ENCODE measurements at regions not wholly inside any gene's neighbourhood (a gene's known extent, or its start where the extent isn't known, plus 50 kb on each side); places are given as distances from the start of the nearest gene placed in this dataset.

DNA sequence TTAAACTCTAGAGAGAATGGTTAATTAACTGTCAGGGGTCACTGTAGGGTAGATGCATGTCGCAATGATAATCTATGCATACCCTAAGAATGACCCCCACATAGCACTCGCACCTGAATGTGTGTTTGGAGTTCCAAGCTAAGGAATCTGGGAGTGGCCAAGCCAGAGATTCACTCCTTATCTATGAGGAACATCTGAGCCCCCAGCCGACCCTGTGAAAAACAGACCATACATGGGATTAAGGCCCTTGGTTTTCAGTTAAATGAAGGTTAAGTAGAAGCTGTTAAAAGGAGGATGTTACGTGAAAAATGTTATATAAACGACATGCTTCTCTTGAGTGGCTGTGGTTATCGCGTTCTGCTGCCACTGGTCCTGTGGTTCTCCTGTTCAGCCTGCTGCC, 147.2 kb downstream of the RELL1 start:
- ChIA-PET POLR2A (no interaction called here), CTCF (no interaction called here)
- H3K4me1 ChIP-seq (ENCODE audit: control extremely low read depth in 1 of 4, control insufficient read depth in 4 of 4, insufficient read depth in 4 of 4, low read length in 3 of 4): no peaks in the 10 kb centered on the region
- no peak overlapping the region for H3K4me3 ChIP-seq (ENCODE audit: control insufficient read depth in 1 of 7, extremely low read depth in 1 of 7, insufficient read depth in 4 of 7, low read depth in 2 of 7, low read length in 6 of 7)
- H3K9me3 ChIP-seq (ENCODE audit: control extremely low read depth in 1 of 5, control insufficient read depth in 4 of 5, insufficient read depth in 2 of 5, low read depth in 1 of 5, low read length in 4 of 5): no peaks in the 10 kb centered on the region
- no peaks in the 10 kb centered on the region for H3K36me3 ChIP-seq (ENCODE audit: control insufficient read depth in 4 of 4, insufficient read depth in 4 of 4, low read length in 3 of 4)
- peak in 1 of 3 donors; percentile 23 for DNase-seq
- WGBS (ENCODE audit: insufficient coverage): 0% methylated on average over 2 of the region's 7 CpGs
- H3K27me3 ChIP-seq (replicated peaks in 2 of 5; ENCODE audit: control insufficient read depth in 4 of 5, insufficient read depth in 5 of 5, low read length in 4 of 5): no peaks in the 10 kb centered on the region
- H3K27ac ChIP-seq (ENCODE audit: insufficient read depth in 1 of 2, low read depth in 1 of 2, low read length in 2 of 2, poor library complexity in 1 of 2, severe bottlenecking in 2 of 2): no peak overlapping the region

DNA sequence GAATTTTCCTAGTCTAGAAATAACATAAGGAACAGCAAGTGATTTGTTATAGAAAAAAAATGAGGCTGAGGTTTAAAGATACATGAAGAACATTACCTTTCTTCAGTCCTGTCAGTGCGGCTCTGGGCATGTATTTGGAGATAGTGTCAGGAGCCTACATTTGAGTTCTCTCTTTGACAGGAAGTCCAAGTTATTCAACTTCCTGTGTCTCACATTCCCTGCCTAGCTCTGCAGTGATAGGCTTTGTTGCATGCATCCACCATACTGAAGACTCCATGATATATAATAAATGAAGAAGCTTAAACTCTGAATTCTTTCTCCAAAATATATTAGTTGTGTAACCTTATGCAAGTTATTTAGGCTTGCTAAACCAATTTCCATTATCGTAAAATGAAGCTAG, 148.7 kb downstream of the RELL1 start:
- no peaks in the 10 kb centered on the region for H3K27me3 ChIP-seq (replicated peaks in 2 of 5; ENCODE audit: control insufficient read depth in 4 of 5, insufficient read depth in 5 of 5, low read length in 4 of 5)
- 89% methylated on average over 1 of the region's 2 CpGs for WGBS (ENCODE audit: insufficient coverage)
- H3K4me3 ChIP-seq (ENCODE audit: control insufficient read depth in 1 of 7, extremely low read depth in 1 of 7, insufficient read depth in 4 of 7, low read depth in 2 of 7, low read length in 6 of 7): no peak overlapping the region
- H3K4me1 ChIP-seq (ENCODE audit: control extremely low read depth in 1 of 4, control insufficient read depth in 4 of 4, insufficient read depth in 4 of 4, low read length in 3 of 4): no peaks in the 10 kb centered on the region
- H3K36me3 ChIP-seq (ENCODE audit: control insufficient read depth in 4 of 4, insufficient read depth in 4 of 4, low read length in 3 of 4): no peaks in the 10 kb centered on the region
- no peak for DNase-seq
- H3K9me3 ChIP-seq (ENCODE audit: control extremely low read depth in 1 of 5, control insufficient read depth in 4 of 5, insufficient read depth in 2 of 5, low read depth in 1 of 5, low read length in 4 of 5): no peaks in the 10 kb centered on the region
- no peak overlapping the region for H3K27ac ChIP-seq (ENCODE audit: insufficient read depth in 1 of 2, low read depth in 1 of 2, low read length in 2 of 2, poor library complexity in 1 of 2, severe bottlenecking in 2 of 2)
- ChIA-PET CTCF (interaction anchor here (0.8 kb wide), 1 partner anchor 29 kb away, joined by 4 read pairs; no protein-coding TSS in a partner anchor), POLR2A (no interaction called here)

DNA sequence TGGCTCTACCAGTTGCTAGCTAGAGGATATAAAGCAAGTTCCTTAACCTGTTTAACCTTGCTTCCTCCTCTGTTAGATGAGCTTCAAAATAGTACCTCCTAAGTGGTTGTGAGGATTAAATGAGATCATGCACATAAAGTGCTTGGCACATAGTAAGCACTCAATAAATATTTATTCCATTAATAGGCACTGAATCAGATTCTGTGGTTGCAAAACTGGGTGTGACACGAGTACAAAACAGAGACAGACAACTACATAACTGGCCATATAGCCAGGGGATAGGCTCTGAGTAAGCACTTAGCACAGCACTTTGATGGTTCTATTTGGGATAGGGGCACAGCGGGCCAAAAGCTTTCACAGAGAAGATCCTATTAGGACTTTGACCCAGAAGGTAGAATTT, 150.3 kb downstream of the RELL1 start:
- DNase-seq: no peak
- no peaks in the 10 kb centered on the region for H3K36me3 ChIP-seq (ENCODE audit: control insufficient read depth in 4 of 4, insufficient read depth in 4 of 4, low read length in 3 of 4)
- no peak overlapping the region for H3K4me3 ChIP-seq (ENCODE audit: control insufficient read depth in 1 of 7, extremely low read depth in 1 of 7, insufficient read depth in 4 of 7, low read depth in 2 of 7, low read length in 6 of 7)
- ChIA-PET POLR2A (no interaction called here), CTCF (interaction anchor here (1.1 to 1.2 kb wide), 2 partner anchors 33 to 83 kb away, joined by 3 read pairs; no protein-coding TSS in a partner anchor)
- no peak overlapping the region for H3K27ac ChIP-seq (ENCODE audit: insufficient read depth in 1 of 2, low read depth in 1 of 2, low read length in 2 of 2, poor library complexity in 1 of 2, severe bottlenecking in 2 of 2)
- 89% methylated on average over 1 of the region's 2 CpGs for WGBS (ENCODE audit: insufficient coverage)
- H3K4me1 ChIP-seq (ENCODE audit: control extremely low read depth in 1 of 4, control insufficient read depth in 4 of 4, insufficient read depth in 4 of 4, low read length in 3 of 4): no peaks in the 10 kb centered on the region
- H3K27me3 ChIP-seq (replicated peaks in 2 of 5; ENCODE audit: control insufficient read depth in 4 of 5, insufficient read depth in 5 of 5, low read length in 4 of 5): no peaks in the 10 kb centered on the region
- H3K9me3 ChIP-seq (ENCODE audit: control extremely low read depth in 1 of 5, control insufficient read depth in 4 of 5, insufficient read depth in 2 of 5, low read depth in 1 of 5, low read length in 4 of 5): no peaks in the 10 kb centered on the region

DNA sequence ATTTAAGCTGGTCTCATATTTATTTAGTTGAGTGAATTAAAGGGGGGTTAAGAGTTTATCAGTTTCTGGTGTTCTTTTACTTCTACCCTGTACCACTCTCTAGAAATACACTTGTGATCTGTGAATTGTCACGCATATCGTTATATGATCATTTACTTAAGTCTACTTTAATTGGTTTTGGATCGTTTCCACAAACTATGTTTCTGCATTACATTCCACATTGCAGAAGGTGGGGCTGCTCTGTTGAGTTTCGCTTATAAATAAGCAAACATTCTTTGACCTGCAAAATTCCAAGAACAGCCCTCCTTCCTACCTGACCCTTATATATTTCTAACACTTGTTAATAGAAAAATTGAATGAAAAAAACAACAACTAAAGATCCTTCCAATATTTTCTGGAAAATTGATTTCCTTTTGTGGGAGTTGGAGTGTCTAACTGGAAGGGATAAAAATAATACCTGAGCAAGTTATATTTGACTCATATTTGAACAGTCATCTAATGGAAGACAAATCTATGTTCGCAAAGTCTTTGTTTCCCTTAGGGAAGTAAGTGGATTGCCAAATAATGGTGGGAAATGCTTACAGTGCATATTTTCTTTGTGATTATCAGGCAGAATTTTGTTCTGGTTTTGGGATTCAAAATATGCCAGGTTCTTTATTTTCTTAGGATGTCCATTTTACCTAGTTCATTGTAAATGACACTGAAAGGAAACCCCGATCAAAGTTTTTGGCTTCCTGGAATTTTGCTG, 152.7 kb downstream of the RELL1 start:
- CTCF ChIA-PET: no interaction called here
- Histone ChIP-seq H3K36me3 (ENCODE audit: control insufficient read depth in 4 of 4, insufficient read depth in 4 of 4, low read length in 3 of 4) (no peaks in the 10 kb centered on the region), H3K27me3 (replicated peaks in 2 of 5; ENCODE audit: control insufficient read depth in 4 of 5, insufficient read depth in 5 of 5, low read length in 4 of 5) (no peaks in the 10 kb centered on the region), H3K9me3 (ENCODE audit: control extremely low read depth in 1 of 5, control insufficient read depth in 4 of 5, insufficient read depth in 2 of 5, low read depth in 1 of 5, low read length in 4 of 5) (no peaks in the 10 kb centered on the region), H3K4me1 (ENCODE audit: control extremely low read depth in 1 of 4, control insufficient read depth in 4 of 4, insufficient read depth in 4 of 4, low read length in 3 of 4) (peaks cover 0 to 2% (median 0%) of the 10 kb centered on the region in 4 experiments), H3K4me3 (ENCODE audit: control insufficient read depth in 1 of 7, extremely low read depth in 1 of 7, insufficient read depth in 4 of 7, low read depth in 2 of 7, low read length in 6 of 7) (no peak overlapping the region), H3K27ac (ENCODE audit: insufficient read depth in 1 of 2, low read depth in 1 of 2, low read length in 2 of 2, poor library complexity in 1 of 2, severe bottlenecking in 2 of 2) (no peak overlapping the region)
- WGBS (ENCODE audit: insufficient coverage): 100% methylated on average over 2 of the region's 6 CpGs
- no peak for DNase-seq
- POLR2A ChIA-PET: no interaction called here

DNA sequence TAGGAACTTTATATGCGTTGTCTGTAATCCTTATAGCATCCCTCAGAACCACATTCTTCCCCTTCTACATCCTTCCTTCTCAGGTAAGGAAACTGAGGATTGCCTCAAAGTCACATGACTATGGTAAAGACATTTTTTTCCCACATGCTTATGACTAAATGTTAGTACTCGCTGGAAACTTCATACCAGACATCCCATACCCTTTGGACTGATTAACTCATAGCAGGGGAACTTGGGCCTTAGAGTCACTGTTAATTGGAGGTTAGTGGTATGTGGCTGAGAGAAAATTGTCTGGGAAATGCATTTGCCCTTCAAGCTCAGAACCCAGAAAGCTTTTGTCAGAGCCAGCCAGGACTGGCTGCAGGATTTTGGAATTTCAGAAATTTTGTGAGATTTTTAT, 155.0 kb downstream of the RELL1 start:
- POLR2A ChIA-PET: no interaction called here
- H3K4me1 ChIP-seq (ENCODE audit: control extremely low read depth in 1 of 4, control insufficient read depth in 4 of 4, insufficient read depth in 4 of 4, low read length in 3 of 4): peaks cover 0 to 2% (median 0%) of the 10 kb centered on the region in 4 experiments
- H3K27ac ChIP-seq (ENCODE audit: insufficient read depth in 1 of 2, low read depth in 1 of 2, low read length in 2 of 2, poor library complexity in 1 of 2, severe bottlenecking in 2 of 2): no peak overlapping the region
- no peaks in the 10 kb centered on the region for H3K9me3 ChIP-seq (ENCODE audit: control extremely low read depth in 1 of 5, control insufficient read depth in 4 of 5, insufficient read depth in 2 of 5, low read depth in 1 of 5, low read length in 4 of 5)
- no peak overlapping the region for H3K4me3 ChIP-seq (ENCODE audit: control insufficient read depth in 1 of 7, extremely low read depth in 1 of 7, insufficient read depth in 4 of 7, low read depth in 2 of 7, low read length in 6 of 7)
- no peak for DNase-seq
- 100% methylated on average over 1 of the region's 2 CpGs for WGBS (ENCODE audit: insufficient coverage)
- CTCF ChIA-PET: no interaction called here
- no peaks in the 10 kb centered on the region for H3K27me3 ChIP-seq (replicated peaks in 2 of 5; ENCODE audit: control insufficient read depth in 4 of 5, insufficient read depth in 5 of 5, low read length in 4 of 5)
- H3K36me3 ChIP-seq (ENCODE audit: control insufficient read depth in 4 of 4, insufficient read depth in 4 of 4, low read length in 3 of 4): no peaks in the 10 kb centered on the region

DNA sequence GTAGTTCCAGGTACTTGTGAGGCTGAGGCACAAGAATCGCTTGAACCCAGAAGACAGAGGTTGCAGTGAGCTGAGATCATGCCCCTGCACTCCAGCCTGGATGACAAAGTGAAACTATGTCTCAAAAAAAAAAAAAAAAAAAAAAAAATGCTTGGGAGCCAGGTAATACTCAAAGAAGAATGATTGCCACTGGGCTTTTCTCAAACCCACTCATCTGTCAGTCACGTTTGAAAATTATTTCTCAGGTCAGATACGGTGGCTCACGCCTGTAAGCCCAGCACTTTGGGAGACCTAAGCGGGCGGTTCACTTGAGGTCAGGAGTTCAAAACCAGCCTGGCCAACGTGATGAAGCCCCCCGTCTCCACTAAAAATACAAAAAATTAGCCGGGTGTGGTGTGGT, 155.7 kb downstream of the RELL1 start:
- CTCF ChIA-PET: no interaction called here
- POLR2A ChIA-PET: no interaction called here

DNA sequence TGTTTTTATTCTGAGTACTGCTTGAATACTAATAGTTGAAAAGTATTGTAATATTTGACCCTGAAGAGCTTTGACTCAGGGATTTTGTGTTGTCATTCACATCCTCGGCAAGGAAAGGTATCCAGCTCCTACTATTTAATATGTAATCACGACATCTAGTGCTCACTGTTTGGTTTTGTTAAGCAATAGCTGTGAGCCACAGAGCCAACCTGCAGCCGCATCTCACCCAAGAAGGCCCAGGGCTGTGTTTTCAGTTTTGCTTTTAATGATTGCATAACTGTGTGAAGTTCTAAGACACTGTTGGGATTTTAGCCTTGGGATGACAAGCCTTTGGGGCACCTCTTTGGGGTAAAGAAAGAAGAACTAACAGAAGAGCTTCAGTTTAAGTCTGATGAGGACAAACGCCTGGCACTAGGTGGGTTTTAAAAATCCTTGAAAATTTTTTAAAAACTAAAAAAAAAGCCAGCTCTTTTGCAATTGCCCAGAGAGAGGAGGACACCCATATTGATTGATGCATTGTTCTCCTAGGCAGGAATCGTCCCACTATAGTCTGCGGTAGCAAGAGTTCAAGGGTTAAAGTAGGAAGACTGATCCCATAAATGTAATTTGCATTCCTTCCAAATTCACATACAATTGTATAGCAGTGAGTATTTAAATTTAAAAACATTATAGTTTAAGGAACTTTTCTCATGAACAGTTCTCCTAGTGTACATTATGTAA, 157.8 kb downstream of the RELL1 start:
- H3K27ac ChIP-seq (ENCODE audit: insufficient read depth in 1 of 2, low read depth in 1 of 2, low read length in 2 of 2, poor library complexity in 1 of 2, severe bottlenecking in 2 of 2): no peak overlapping the region
- ChIA-PET CTCF (no interaction called here), POLR2A (no interaction called here)
- no peak overlapping the region for H3K4me3 ChIP-seq (ENCODE audit: control insufficient read depth in 1 of 7, extremely low read depth in 1 of 7, insufficient read depth in 4 of 7, low read depth in 2 of 7, low read length in 6 of 7)
- no peaks in the 10 kb centered on the region for H3K36me3 ChIP-seq (ENCODE audit: control insufficient read depth in 4 of 4, insufficient read depth in 4 of 4, low read length in 3 of 4)
- H3K27me3 ChIP-seq (replicated peaks in 2 of 5; ENCODE audit: control insufficient read depth in 4 of 5, insufficient read depth in 5 of 5, low read length in 4 of 5): no peaks in the 10 kb centered on the region
- no peak for DNase-seq
- H3K4me1 ChIP-seq (ENCODE audit: control extremely low read depth in 1 of 4, control insufficient read depth in 4 of 4, insufficient read depth in 4 of 4, low read length in 3 of 4): peaks cover 0 to 2% (median 0%) of the 10 kb centered on the region in 4 experiments
- 93% methylated on average over 4 of the region's 6 CpGs for WGBS (ENCODE audit: insufficient coverage)
- no peaks in the 10 kb centered on the region for H3K9me3 ChIP-seq (ENCODE audit: control extremely low read depth in 1 of 5, control insufficient read depth in 4 of 5, insufficient read depth in 2 of 5, low read depth in 1 of 5, low read length in 4 of 5)

More for the DNA sequence above, 155.7 kb downstream of the RELL1 start:
- no peak overlapping the region for H3K27ac ChIP-seq (ENCODE audit: insufficient read depth in 1 of 2, low read depth in 1 of 2, low read length in 2 of 2, poor library complexity in 1 of 2, severe bottlenecking in 2 of 2)
- H3K4me3 ChIP-seq (ENCODE audit: control insufficient read depth in 1 of 7, extremely low read depth in 1 of 7, insufficient read depth in 4 of 7, low read depth in 2 of 7, low read length in 6 of 7): no peak overlapping the region
- WGBS (ENCODE audit: insufficient coverage): 97% methylated on average over 7 of the region's 9 CpGs
- H3K27me3 ChIP-seq (replicated peaks in 2 of 5; ENCODE audit: control insufficient read depth in 4 of 5, insufficient read depth in 5 of 5, low read length in 4 of 5): no peaks in the 10 kb centered on the region
- H3K4me1 ChIP-seq (ENCODE audit: control extremely low read depth in 1 of 4, control insufficient read depth in 4 of 4, insufficient read depth in 4 of 4, low read length in 3 of 4): peaks cover 0 to 2% (median 0%) of the 10 kb centered on the region in 4 experiments
- no peaks in the 10 kb centered on the region for H3K36me3 ChIP-seq (ENCODE audit: control insufficient read depth in 4 of 4, insufficient read depth in 4 of 4, low read length in 3 of 4)
- no peak for DNase-seq
- no peaks in the 10 kb centered on the region for H3K9me3 ChIP-seq (ENCODE audit: control extremely low read depth in 1 of 5, control insufficient read depth in 4 of 5, insufficient read depth in 2 of 5, low read depth in 1 of 5, low read length in 4 of 5)
